ENCODE measurements at regions not wholly inside any gene's neighbourhood (a gene's known extent, or its start where the extent isn't known, plus 50 kb on each side); places are given as distances from the start of the nearest gene placed in this dataset.
"Not testable (repeated sequence)": the region's sequence is repeated elsewhere in the genome, so short reads cannot be mapped to it uniquely, and the experiment has no call there.

GRCh38 chr3:72086743-72087087, 301.8 kb upstream of the PROK2 start:
- DNase-seq = no peak

GRCh38 chr3:72086042-72086742, 301.2 kb upstream of the PROK2 start:
- no peak for DNase-seq

DNA sequence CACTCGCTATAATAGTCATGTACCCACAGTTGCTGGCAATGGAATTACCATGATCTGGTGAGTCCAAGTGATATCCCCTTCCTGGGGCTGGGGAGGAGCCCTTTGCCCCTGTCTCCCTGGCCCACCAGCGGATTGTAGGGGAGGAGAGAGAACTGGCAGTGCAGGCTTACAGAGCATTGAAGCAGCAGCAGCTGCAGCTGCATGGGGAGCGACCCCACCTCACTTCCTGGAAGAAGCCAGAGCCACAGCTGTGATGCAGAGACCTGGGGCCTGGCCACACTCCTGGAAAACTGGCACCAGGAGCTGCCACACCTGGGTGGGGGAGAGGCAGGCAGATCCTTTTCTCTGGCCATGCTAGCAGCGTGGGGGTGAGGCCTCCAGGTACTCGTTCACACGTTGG, 300.1 kb upstream of the PROK2 start:
- no peak for DNase-seq

GRCh38 chr3:72082776-72083462, 298.0 kb upstream of the PROK2 start:
- no peak for DNase-seq

DNA sequence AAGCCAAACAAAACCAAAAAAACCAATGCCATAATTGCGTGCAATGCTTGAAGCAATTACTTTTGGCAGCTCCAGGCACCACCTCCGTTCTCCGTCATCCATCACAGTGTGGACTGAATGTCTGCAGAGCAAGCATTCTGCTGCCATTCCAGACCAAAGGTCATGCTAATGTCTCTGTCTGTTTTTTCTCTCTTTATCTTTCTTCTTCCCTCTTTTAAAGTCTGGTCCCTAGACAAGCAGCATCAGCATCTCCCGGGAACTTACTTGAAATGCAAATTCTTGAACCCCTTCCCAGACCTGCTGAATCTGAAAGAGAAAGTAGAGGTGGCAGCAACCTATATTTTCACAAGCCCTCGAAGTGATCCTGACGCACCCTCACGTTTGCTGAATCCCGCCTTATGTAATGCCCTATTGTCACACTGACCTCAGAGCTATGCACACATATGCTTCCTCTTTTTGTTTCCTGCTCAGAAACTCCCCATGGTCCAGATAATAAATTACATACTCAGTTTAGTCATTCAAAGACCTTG, 297.3 kb upstream of the PROK2 start:
- DNase-seq = no peak

- DNase-seq = no peak
Measured at GRCh38 chr3:72081471-72082185, 296.7 kb upstream of the PROK2 start.

DNA sequence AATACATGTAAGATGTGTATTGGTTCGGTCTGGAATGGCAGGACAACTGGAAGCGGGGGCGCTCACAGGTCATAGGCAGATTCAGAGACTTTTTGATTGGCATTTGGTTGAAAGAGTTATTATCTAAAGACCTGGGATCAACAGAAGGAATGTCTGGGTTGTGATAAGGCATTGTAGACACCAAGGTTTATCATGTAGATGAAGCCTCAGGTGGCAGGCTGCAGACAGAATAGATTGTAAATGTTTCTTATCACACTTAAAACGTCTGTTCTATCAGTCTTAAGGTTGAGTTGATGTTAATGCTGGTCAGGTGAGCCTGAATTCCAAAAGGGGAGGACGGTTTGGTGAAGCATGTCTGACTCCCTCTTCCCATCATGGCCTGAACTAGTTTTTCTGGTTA, 295.9 kb upstream of the PROK2 start:
- no peak for DNase-seq

GRCh38 chr3:72080095-72080494, 295.1 kb upstream of the PROK2 start:
- DNase-seq = no peak

DNA sequence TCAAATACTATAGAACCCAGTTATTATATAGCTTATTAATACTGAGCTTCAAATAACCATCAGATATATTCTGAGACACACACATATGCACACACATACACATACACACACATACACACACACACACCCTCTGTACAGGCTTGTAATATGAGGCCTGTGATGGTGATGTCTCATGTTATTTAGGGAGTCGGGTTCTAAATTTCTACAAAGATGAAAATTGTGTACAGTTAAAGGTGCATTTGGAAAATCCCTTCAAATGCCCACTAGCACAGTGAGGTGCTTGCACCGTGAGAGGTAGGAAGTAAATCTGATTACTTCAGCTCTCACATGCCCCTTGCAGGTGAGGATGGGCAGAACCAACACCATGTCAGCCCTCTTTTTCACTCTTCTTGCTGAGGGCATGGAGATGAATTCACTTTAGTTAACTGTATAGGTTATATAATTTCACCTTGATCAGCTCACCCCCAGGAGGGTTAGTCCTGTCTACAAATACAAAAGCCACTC, 294.5 kb upstream of the PROK2 start:
- DNase-seq = no peak

GRCh38 chr3:72078676-72079368, 293.9 kb upstream of the PROK2 start:
- no peak for DNase-seq

- DNase-seq = no peak
Measured at GRCh38 chr3:72077473-72078259, 292.7 kb upstream of the PROK2 start.

- not testable (repeated sequence) for DNase-seq
Measured at GRCh38 chr3:72075848-72076247, 290.9 kb upstream of the PROK2 start.

- DNase-seq = no peak
Measured at GRCh38 chr3:72071624-72072023, 286.7 kb upstream of the PROK2 start.

- DNase-seq = no peak
Measured at GRCh38 chr3:72070005-72070404, 285.1 kb upstream of the PROK2 start.

GRCh38 chr3:72069543-72069942, 284.6 kb upstream of the PROK2 start:
- no peak for DNase-seq

- no peak for DNase-seq
Measured at GRCh38 chr3:72068621-72069020, 283.7 kb upstream of the PROK2 start.

GRCh38 chr3:72067721-72068120, 282.8 kb upstream of the PROK2 start:
- no peak for DNase-seq

- no peak for DNase-seq
Measured at GRCh38 chr3:72065872-72066641, 281.1 kb upstream of the PROK2 start.

DNA sequence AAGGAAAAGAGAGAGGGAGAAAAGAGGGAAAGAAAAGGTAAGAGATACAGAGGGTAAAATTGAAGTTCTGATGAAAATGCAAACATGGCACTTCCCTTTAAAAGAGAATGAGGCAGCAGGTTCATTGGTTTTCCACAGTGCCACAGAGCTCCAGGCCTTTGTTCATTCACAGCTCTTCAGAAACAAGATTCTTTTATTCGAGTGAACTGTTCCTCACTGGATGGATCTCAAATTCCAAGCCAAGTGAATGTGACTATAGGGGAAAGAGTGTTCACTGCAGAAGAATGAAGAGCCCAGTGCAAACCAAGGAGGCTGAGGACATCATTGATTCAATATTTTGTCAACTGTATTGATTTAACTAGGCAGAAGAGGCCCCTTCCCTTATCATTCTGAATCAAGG, 280.3 kb upstream of the PROK2 start:
- no peak for DNase-seq

GRCh38 chr3:72064727-72065126, 279.8 kb upstream of the PROK2 start:
- DNase-seq = not testable (repeated sequence)

- DNase-seq = no peak
Measured at GRCh38 chr3:72062017-72062416, 277.1 kb upstream of the PROK2 start.
